Hepatocyte (in vitro differentiated cells): ENCODE measurements at regions not wholly inside any gene's neighbourhood (a gene's known extent, or its start where the extent isn't known, plus 50 kb on each side); places are given as distances from the start of the nearest gene placed in this dataset.

Experiments used
- CTCF ChIP-seq: fragments of 200-600 bp; sonication (generic); IDR thresholded peaks from 2 replicates; pipeline ENCODE4 v1.5.1; 2016; ENCODE audit warnings: antibody characterized with exemption, mild to moderate bottlenecking; ENCODE audit not compliant: poor library complexity
- EZH2phosphoT487 ChIP-seq: fragments of 200-600 bp; sonication (generic); IDR thresholded peaks from one replicate; pipeline ENCODE4 v1.6.1; 2018; ENCODE audit warnings: antibody characterized with exemption, mild to moderate bottlenecking, low read depth, moderate library complexity; ENCODE audit not compliant: unreplicated experiment, severe bottlenecking

- TF ChIP-seq CTCF (no peak), EZH2phosphoT487 (no peak)
Observed at GRCh38 chr7:153002115-153002514, 242.6 kb downstream of the ACTR3B start.
